ENCODE measurements at regions not wholly inside any gene's neighbourhood (a gene's known extent, or its start where the extent isn't known, plus 50 kb on each side); places are given as distances from the start of the nearest gene placed in this dataset.

DNA sequence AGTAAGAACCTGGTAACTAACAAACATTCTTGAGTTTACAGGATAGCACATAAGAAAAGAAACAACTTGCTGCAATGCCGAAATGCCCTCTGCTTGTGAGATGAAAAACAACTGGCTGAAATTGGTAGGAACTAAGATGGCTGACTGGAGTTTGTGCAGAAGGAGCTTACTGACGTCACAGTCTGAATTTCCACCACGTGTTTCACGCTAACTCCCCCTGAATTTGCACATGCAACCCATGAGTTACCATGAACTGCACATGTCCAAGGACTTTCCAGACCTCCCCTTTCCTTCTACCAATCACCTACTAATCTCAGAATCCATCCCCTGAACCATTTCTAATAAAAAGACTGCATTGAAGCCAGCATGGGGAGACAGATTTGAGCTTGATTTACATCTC, 86.3 kb upstream of the KCND2 start:
- H3K27me3 ChIP-seq (ENCODE audit: insufficient read depth), result no peaks in the 10 kb centered on the region
- DNase-seq (ENCODE audit: low spot score), result no peak
- H3K27ac ChIP-seq (ENCODE audit: low read depth), result no peak overlapping the region
- TF ChIP-seq STAT1 (IDR thresholded peaks at IDR 0.05; ENCODE audit: unreplicated experiment) (no peak), ZNF114 (CRISPR knock-in tag; IDR thresholded peaks at IDR 0.05) (no peak), NANOG (IDR thresholded peaks at IDR 0.05; ENCODE audit: borderline replicate concordance) (no peak), JUNB (IDR thresholded peaks at IDR 0.05; ENCODE audit: unreplicated experiment) (no peak), EZH2phosphoT487 (IDR thresholded peaks at IDR 0.05; ENCODE audit: unreplicated experiment) (no peak), CTCF (conservative IDR thresholded peaks at IDR 0.05; ENCODE audit: low read depth in 2 of 2) (no peak), CREB1 (CRISPR knock-in tag; IDR thresholded peaks at IDR 0.05; ENCODE audit: low read depth) (no peak), ZNF462 (CRISPR knock-in tag; IDR thresholded peaks at IDR 0.05) (no peak), EZH2 (IDR thresholded peaks at IDR 0.05; ENCODE audit: low read depth, unreplicated experiment) (no peak), POLR2AphosphoS5 (IDR thresholded peaks at IDR 0.05; ENCODE audit: low read depth) (no peak), ZNF331 (CRISPR knock-in tag; IDR thresholded peaks at IDR 0.05; ENCODE audit: low read depth) (no peak)
- TF ChIP-seq, protein P1, sequence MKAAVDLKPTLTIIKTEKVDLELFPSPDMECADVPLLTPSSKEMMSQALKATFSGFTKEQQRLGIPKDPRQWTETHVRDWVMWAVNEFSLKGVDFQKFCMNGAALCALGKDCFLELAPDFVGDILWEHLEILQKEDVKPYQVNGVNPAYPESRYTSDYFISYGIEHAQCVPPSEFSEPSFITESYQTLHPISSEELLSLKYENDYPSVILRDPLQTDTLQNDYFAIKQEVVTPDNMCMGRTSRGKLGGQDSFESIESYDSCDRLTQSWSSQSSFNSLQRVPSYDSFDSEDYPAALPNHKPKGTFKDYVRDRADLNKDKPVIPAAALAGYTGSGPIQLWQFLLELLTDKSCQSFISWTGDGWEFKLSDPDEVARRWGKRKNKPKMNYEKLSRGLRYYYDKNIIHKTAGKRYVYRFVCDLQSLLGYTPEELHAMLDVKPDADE (IDR thresholded peaks at IDR 0.05), result no peak
- TF ChIP-seq, protein P2, sequence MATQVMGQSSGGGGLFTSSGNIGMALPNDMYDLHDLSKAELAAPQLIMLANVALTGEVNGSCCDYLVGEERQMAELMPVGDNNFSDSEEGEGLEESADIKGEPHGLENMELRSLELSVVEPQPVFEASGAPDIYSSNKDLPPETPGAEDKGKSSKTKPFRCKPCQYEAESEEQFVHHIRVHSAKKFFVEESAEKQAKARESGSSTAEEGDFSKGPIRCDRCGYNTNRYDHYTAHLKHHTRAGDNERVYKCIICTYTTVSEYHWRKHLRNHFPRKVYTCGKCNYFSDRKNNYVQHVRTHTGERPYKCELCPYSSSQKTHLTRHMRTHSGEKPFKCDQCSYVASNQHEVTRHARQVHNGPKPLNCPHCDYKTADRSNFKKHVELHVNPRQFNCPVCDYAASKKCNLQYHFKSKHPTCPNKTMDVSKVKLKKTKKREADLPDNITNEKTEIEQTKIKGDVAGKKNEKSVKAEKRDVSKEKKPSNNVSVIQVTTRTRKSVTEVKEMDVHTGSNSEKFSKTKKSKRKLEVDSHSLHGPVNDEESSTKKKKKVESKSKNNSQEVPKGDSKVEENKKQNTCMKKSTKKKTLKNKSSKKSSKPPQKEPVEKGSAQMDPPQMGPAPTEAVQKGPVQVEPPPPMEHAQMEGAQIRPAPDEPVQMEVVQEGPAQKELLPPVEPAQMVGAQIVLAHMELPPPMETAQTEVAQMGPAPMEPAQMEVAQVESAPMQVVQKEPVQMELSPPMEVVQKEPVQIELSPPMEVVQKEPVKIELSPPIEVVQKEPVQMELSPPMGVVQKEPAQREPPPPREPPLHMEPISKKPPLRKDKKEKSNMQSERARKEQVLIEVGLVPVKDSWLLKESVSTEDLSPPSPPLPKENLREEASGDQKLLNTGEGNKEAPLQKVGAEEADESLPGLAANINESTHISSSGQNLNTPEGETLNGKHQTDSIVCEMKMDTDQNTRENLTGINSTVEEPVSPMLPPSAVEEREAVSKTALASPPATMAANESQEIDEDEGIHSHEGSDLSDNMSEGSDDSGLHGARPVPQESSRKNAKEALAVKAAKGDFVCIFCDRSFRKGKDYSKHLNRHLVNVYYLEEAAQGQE (IDR thresholded peaks at IDR 0.05; ENCODE audit: unreplicated experiment), result no peak
- H3K4me3 Mint-ChIP-seq, result no peak overlapping the region
- no peak for ATAC-seq
- H3K27ac Mint-ChIP-seq, result no peak overlapping the region
- H3K36me3 ChIP-seq (ENCODE audit: insufficient read depth), result no peaks in the 10 kb centered on the region
- H3K4me1 Mint-ChIP-seq, result peaks cover 22% of the 10 kb centered on the region
- no peaks in the 10 kb centered on the region for H3K9me2 ChIP-seq (ENCODE audit: insufficient read depth)
- no peaks in the 10 kb centered on the region for H4K20me1 ChIP-seq (replicated peaks; ENCODE audit: insufficient read depth)
- no peak overlapping the region for H3K4me3 ChIP-seq
- H3F3A ChIP-seq (replicated peaks; ENCODE audit: low read depth), result no peaks in the 10 kb centered on the region
- no peak overlapping the region for H2AFZ ChIP-seq
- H3K4me2 ChIP-seq, result no peak overlapping the region
- no peaks in the 10 kb centered on the region for H3K79me2 ChIP-seq (replicated peaks; ENCODE audit: insufficient read depth)
- H3K9me3 Mint-ChIP-seq, result no peaks in the 10 kb centered on the region
- H3K4me1 ChIP-seq (ENCODE audit: insufficient read depth), result peaks cover 12% of the 10 kb centered on the region; the same call in 1 of the 2 replicates
- no peaks in the 10 kb centered on the region for H3K36me3 Mint-ChIP-seq (ENCODE audit: low read depth)
- no peaks in the 10 kb centered on the region for H3K27me3 Mint-ChIP-seq (ENCODE audit: insufficient read depth, low read depth, poor library complexity)

All from GM23338 (cell line).